ENCODE measurements at regions not wholly inside any gene's neighbourhood (a gene's known extent, or its start where the extent isn't known, plus 50 kb on each side); places are given as distances from the start of the nearest gene placed in this dataset.
"Not testable (repeated sequence)": the region's sequence is repeated elsewhere in the genome, so short reads cannot be mapped to it uniquely, and the experiment has no call there.

DNA sequence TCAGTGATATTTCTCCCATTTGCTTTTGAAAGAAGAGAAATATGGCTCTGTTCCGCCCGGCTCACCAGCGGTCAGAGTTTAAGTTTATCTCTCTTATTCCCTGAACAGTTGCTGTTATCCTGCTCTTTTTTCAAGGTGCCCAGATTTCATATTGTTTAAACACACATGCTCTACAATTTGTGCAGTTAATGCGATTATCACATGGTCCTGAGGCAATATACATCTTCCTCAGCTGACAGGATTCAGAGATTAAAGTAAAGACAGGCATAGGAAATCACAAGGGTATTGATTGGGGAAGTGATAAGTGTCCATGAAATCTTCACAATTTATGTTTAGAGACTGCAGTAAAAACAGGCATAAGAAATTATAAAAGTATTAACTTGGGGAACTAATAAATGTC lies 76.9 kb upstream of the MAX start:
- TF ChIP-seq YY1 (IDR thresholded peaks at IDR 0.05; ENCODE audit: insufficient read depth, insufficient read length); SUZ12 (IDR thresholded peaks at IDR 0.05; ENCODE audit: extremely low read depth, insufficient read depth, insufficient read length): not testable (repeated sequence)
